ENCODE measurements at regions not wholly inside any gene's neighbourhood (a gene's known extent, or its start where the extent isn't known, plus 50 kb on each side); places are given as distances from the start of the nearest gene placed in this dataset.
A peak's percentile ranks its signal among the peaks of the same experiment; 100 is the strongest.
"Not testable (repeated sequence)": the region's sequence is repeated elsewhere in the genome, so short reads cannot be mapped to it uniquely, and the experiment has no call there.

GRCh38 chr10:63077800-63078199 lies 55.3 kb upstream of the NRBF2 start:
- DNase-seq, result no peak

DNA sequence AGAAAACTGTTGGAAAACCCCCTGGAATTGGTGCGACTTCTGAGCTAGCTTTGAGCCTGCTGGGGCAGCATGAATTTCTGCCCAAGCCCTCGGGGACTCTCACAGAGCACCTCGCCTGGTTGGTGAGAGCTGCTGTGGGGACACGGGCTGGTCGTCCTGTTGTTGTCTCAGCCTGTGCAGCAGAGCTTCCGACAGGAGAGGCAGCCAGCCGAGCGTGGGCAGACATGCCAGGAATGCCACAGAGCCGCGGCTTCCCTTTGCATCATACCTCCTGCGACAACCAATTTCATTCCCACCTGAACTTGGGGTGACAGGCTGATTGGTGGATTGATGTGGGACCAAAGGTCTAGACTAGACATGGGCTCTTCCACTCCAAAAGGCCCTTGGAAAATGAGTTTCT lies 60.2 kb upstream of the NRBF2 start:
- no peak for DNase-seq

DNA sequence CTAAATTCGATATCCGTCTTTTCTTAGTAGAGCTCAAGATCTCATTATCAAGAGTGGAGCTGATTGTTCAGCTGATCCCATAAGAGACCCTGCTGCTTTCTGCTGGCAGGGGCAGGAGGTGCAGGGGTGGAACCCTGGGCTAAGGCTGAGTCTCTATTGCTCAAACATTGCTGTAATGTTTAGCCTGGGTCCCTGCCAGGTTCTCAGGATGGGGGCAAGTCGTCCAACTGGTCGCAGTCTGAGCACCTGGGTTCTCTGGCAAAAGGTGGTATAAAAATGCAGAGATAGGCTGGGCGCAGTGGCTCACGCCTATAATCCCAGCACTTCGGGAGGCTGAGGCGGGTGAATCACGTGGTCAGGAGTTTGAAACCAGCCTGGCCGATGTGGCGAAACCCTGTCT lies 62.0 kb upstream of the NRBF2 start:
- DNase-seq, result peak; percentile 96

GRCh38 chr10:63069318-63069717 lies 63.8 kb upstream of the NRBF2 start:
- no peak for DNase-seq

- no peak for DNase-seq
These were observed 64.9 kb upstream of the NRBF2 start for GRCh38 chr10:63068246-63068645.

GRCh38 chr10:63066606-63067005 lies 66.5 kb upstream of the NRBF2 start:
- no peak for DNase-seq

DNA sequence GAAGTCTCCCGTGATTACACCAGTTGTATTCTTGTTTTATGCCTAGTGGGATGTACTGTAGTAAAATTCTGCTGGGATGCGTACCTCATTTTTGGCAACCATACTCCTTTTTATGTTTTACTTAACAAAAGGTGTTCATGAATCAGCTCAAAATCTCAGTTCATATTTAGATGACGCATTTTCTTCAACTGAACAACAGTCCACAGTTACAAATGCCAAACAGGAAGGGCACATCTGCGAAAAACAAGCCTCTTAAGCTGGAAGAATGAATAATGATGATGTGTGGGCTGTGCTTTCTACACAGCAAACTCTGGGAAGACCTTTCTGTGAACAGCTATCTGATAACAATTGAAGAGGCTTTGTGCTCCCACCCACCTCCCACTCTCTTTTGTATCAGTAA lies 68.4 kb upstream of the NRBF2 start:
- DNase-seq, result no peak

DNA sequence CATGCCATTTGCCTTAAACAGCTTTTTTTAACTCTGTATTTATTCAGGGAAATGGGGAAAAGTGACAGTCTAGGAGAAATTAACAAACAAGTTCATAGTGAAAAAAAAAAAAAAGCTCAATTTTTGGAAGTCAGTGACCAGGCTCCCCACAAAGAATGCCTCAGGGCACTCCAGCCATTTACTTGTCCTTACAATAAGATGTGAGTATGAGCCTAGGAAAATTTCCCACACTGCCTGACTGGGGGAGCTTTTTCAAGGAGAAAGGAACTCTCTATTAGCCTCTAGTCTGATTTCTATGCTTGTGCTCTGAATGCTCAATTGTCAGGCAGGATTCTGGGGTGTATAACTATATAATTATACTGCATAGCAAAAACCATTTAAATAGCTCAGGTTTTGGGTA lies 74.9 kb upstream of the NRBF2 start:
- no peak for DNase-seq

- DNase-seq, result no peak
These were observed 75.6 kb upstream of the NRBF2 start for GRCh38 chr10:63057509-63057908.

- DNase-seq, result no peak
These were observed 77.4 kb upstream of the NRBF2 start for GRCh38 chr10:63055705-63056104.

GRCh38 chr10:63054889-63055611 lies 78.1 kb upstream of the NRBF2 start:
- no peak for DNase-seq

DNA sequence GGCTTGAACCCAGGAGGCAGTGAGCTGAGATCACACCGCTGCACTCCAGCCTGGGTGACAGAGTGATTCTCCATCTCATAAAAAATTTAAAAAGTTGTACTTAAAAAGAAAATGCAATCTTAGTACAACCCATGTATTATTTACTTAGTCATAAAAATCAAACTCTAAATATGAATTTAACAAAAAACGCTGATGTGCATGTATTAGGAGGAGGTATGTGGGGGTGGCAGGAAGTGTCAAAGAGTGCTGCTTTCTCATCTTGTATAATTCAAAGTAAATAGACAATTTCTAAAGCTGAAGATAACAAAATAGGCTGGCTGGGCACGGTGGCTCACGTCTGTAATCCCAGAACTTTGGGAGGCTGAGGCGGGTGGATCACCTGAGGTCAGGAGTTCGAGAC lies 81.0 kb upstream of the NRBF2 start:
- no peak for DNase-seq

- DNase-seq, result no peak
These were observed 90.9 kb upstream of the NRBF2 start for GRCh38 chr10:63042256-63042655.

GRCh38 chr10:63033616-63034185 lies 99.4 kb upstream of the NRBF2 start:
- not testable (repeated sequence) for DNase-seq

- DNase-seq, result no peak
These were observed 102.6 kb upstream of the NRBF2 start for GRCh38 chr10:63030536-63030935.

DNA sequence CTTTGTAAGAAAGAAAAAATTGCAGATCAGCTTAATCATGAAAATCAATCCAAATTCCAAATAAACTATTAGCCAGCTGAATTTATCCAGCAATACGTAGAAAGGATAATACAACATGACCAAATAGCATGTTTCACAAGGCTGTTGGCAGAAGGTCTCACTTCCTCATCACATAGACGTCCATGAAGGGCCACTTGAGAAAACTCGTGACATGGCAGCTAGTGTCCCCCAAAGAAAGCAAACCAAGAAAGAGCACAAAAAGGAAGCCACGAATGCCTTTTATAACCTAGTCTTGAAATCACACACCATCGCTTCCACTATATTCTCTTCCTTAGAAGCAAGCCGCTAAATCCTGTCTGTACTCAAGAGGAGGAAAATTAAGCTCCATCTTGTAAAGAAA lies 105.6 kb upstream of the NRBF2 start:
- DNase-seq, result no peak

DNA sequence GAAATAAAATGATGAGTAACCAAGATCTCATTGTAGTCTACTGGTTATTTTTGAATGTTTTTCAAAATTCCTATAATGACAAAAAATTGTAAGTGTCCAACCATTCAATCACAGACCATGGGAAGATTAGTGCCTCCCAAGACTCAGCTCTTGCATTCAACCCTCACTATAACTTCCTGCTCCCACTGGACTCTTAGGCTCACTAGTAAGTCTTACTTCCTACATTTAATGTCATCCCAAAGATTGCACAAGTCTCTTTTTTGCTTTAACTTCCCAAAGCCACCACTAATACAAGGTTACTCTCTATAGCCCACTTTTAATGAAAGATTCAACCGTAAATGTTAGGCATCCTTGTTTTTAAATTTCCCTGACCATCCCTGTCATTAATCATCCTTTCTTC lies 111.9 kb upstream of the NRBF2 start:
- DNase-seq, result no peak

DNA sequence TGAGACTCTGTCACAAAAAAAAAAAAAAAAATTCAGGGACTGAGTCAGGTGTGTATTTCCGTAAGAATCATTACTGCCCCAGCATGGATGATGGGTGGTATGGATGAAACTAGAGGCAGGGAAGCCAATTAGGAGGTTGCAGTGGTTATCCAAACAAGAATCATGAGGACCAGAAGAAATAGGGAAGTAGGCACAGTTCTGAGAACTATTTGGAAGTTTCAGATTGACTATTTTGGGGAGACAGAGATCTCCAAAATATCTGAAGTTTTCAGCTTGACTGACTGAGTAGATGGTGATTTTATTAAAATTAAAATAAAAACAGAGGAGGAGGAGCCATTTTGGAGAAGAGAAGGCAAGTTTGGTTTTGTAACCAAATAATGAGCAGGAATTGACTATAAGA lies 119.4 kb upstream of the NRBF2 start:
- DNase-seq, result no peak

DNA sequence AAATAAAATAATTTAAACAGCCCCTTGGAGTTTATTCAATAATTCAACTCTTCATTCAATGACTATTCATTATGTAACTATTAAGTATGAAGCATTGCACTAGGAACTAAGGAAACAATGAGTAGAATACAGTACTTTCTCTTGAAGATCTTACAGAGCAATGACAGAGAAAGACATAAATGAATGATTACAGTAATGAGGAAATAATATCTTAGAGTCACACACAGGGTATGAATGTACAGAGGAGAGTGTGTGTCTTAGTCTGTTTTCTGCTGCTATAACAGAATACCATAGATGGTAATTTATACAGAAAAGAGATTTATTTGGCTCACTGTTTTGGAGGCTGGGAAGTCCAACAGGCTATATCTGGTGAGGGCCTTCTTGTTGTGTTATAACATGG lies 120.5 kb upstream of the NRBF2 start:
- no peak for DNase-seq

DNA sequence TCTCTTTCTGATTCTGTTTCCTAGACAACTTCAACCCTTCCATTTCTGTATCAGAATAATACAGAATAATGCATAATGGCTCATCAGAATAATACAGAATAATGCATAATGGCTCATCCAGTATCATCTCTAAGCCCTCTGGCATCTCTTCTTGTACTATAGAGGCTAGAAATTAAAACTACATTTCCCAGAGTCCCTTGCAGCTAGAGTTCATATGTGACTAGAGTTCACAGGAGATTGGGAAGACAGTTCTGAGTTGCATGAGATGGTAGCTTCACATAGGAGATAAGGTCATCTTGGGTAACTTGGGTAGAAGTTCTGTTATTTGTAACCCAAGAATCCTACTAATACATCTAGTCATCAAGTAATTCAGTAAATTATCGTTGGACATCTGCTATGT lies 122.9 kb upstream of the NRBF2 start:
- no peak for DNase-seq

GRCh38 chr10:63008491-63008890 lies 124.6 kb upstream of the NRBF2 start:
- no peak for DNase-seq

DNA sequence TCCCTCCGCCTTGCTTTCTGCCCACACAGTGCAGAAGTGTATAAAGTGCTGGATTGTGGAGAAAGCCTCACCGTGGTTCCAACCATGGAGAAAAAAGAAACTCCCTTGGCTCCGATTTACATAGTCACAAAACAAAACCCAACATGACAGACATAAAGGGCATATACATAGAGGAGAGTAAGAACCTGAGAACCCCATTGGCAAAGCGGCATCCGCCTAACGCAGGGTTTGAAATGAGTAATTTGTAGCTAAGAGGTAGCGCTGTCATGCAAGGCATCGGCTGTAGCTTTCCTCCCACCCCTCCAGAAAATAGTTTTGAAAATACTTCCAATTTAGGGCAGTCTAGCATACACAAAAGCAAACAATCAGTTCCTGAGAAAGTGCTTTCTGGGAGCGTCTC lies 126.0 kb upstream of the NRBF2 start:
- DNase-seq, result no peak

DNA sequence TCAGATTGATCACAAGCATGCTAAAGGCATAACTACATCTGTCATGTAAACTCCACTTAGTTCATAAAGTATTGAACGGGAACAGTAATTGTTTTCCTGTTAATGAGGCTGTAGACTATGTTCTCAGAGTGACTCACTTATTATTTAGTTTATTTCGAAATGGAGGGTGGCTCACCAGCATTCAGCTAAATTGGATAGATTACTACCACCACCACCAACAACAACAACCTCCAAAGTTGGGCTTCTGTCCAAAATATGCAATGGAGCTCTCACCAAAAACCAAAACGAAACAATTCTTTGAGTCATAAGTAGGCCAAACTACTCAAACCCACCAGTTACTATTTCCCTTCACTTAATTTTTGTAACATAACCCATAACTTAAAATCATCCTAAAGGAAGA lies 127.9 kb upstream of the NRBF2 start:
- DNase-seq, result no peak

GRCh38 chr10:63003816-63004453 lies 129.2 kb upstream of the NRBF2 start:
- DNase-seq, result no peak

DNA sequence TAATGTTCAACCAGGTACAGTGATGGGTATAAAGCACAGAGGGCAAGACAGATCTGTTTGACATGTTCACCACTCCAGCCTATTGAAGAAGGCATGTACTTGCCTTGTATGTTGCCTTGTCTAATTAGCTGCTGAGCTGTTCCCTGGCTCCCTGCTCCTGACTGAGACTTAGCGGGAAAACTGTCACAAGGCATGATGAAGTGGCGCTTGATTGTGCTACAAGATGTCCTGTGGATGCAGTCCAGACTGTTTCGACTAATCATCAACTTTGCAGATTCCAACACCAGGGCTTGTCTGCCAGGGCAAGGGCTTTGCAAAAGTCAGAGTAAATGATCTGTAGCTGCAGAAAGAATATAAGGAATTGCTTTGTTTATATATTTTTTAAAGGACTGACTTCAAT lies 136.2 kb upstream of the NRBF2 start:
- DNase-seq, result no peak
